NAMALWA (cell line): ENCODE measurements at regions not wholly inside any gene's neighbourhood (a gene's known extent, or its start where the extent isn't known, plus 50 kb on each side); places are given as distances from the start of the nearest gene placed in this dataset.
"Not testable (repeated sequence)": the region's sequence is repeated elsewhere in the genome, so short reads cannot be mapped to it uniquely, and the experiment has no call there.

Experiments used
- DNase-seq: peaks from one replicate; pipeline ENCODE4 v3.0.0-alpha.2; 2015; ENCODE audit warnings: low spot score

- DNase-seq = no peak
Measured at GRCh38 chr9:115305543-115305942, 187.6 kb upstream of the TNC start.

GRCh38 chr9:115306865-115307264, 188.9 kb upstream of the TNC start:
- DNase-seq = no peak

- DNase-seq = no peak
Measured at GRCh38 chr9:115313545-115313944, 195.6 kb upstream of the TNC start.

GRCh38 chr9:115326461-115326860, 208.5 kb upstream of the TNC start:
- no peak for DNase-seq

- DNase-seq = no peak
Measured at GRCh38 chr9:115327436-115328122, 209.6 kb upstream of the TNC start.

- DNase-seq = no peak
Measured at GRCh38 chr9:115328228-115328627, 210.3 kb upstream of the TNC start.

GRCh38 chr9:115328677-115329076, 210.7 kb upstream of the TNC start:
- DNase-seq = no peak

- no peak for DNase-seq
Measured at GRCh38 chr9:115333277-115334070, 215.5 kb upstream of the TNC start.

GRCh38 chr9:115335439-115335838, 217.5 kb upstream of the TNC start:
- no peak for DNase-seq

- DNase-seq = no peak
Measured at GRCh38 chr9:115340314-115340713, 222.4 kb upstream of the TNC start.

GRCh38 chr9:115341426-115341825, 223.5 kb upstream of the TNC start:
- no peak for DNase-seq

GRCh38 chr9:115347776-115348175, 229.8 kb upstream of the TNC start:
- peak; percentile 6 for DNase-seq

- not testable (repeated sequence) for DNase-seq
Measured at GRCh38 chr9:115348936-115349335, 231.0 kb upstream of the TNC start.

- DNase-seq = no peak
Measured at GRCh38 chr9:115349542-115349941, 231.6 kb upstream of the TNC start.

- DNase-seq = no peak
Measured at GRCh38 chr9:115350548-115350947, 232.6 kb upstream of the TNC start.

- no peak for DNase-seq
Measured at GRCh38 chr9:115353681-115354080, 235.7 kb upstream of the TNC start.

- DNase-seq = no peak
Measured at GRCh38 chr9:115357821-115358220, 239.9 kb upstream of the TNC start.

- no peak for DNase-seq
Measured at GRCh38 chr9:115359017-115359780, 241.2 kb upstream of the TNC start.

GRCh38 chr9:115360122-115360521, 242.2 kb upstream of the TNC start:
- DNase-seq = no peak

- DNase-seq = no peak
Measured at GRCh38 chr9:115362101-115362500, 244.1 kb upstream of the TNC start.

GRCh38 chr9:115362640-115363039, 244.7 kb upstream of the TNC start:
- no peak for DNase-seq

GRCh38 chr9:115364991-115365390, 247.0 kb upstream of the TNC start:
- no peak for DNase-seq

- DNase-seq = no peak
Measured at GRCh38 chr9:115367321-115367720, 249.4 kb upstream of the TNC start.
